ENCODE measurements at regions not wholly inside any gene's neighbourhood (a gene's known extent, or its start where the extent isn't known, plus 50 kb on each side); places are given as distances from the start of the nearest gene placed in this dataset.

GRCh38 chr3:127451321-127451720, 139.2 kb downstream of the TPRA1 start:
- 54% methylated on average over 2 of the region's 4 CpGs for WGBS (ENCODE audit: missing lambda C conversion rate)
- Histone ChIP-seq H3K4me1 (no peaks in the 10 kb centered on the region), H3K4me3 (no peak overlapping the region), H3K4me2 (no peak overlapping the region), H3K27ac (no peak overlapping the region), H3K9me3 (no peaks in the 10 kb centered on the region)
- DNase-seq (ENCODE audit: low read depth in 1 of 2, low spot score in 1 of 2) (no peak), ATAC-seq (no peak), FAIRE-seq (no peak)
- ChIA-PET POLR2A (no interaction called here), CTCF (interaction anchor here (0.6 to 5.4 kb wide), 3 partner anchors 699 to 777 kb away, joined by 3 to 49 read pairs (median 3); no protein-coding TSS in a partner anchor)
- TF ChIP-seq NR3C1 (IDR thresholded peaks at IDR 0.05) (no peak), MAFK (IDR thresholded peaks at IDR 0.05; ENCODE audit: partially characterized antibody) (no peak), HES2 (IDR thresholded peaks at IDR 0.05) (no peak), GATA3 (IDR thresholded peaks at IDR 0.05; ENCODE audit: borderline replicate concordance) (no peak), HOXB5 (CRISPR knock-in tag; IDR thresholded peaks at IDR 0.05) (no peak)

- Histone ChIP-seq H3K4me1 (no peaks in the 10 kb centered on the region), H3K9me3 (no peaks in the 10 kb centered on the region), H3K27ac (no peak overlapping the region), H3K4me2 (no peak overlapping the region), H3K4me3 (no peak overlapping the region)
- ChIA-PET CTCF (interaction anchor here (1.5 kb wide), 1 partner anchor 698 kb away, joined by 3 read pairs; no protein-coding TSS in a partner anchor), POLR2A (no interaction called here)
- DNase-seq (ENCODE audit: low read depth in 1 of 2, low spot score in 1 of 2) (no peak), FAIRE-seq (no peak), ATAC-seq (no peak)
- no peak for TF ChIP-seq RNF2 (IDR thresholded peaks at IDR 0.05; ENCODE audit: borderline replicate concordance, low read depth)
- TF ChIP-seq HMGXB4 (CRISPR knock-in tag; IDR thresholded peaks at IDR 0.05; ENCODE audit: borderline replicate concordance), result no peak
- TF ChIP-seq SREBF2 (IDR thresholded peaks at IDR 0.05), result no peak
- TF ChIP-seq ZFP36 (IDR thresholded peaks at IDR 0.05; ENCODE audit: borderline replicate concordance, partially characterized antibody), result no peak
- no peak for TF ChIP-seq EHF (CRISPR knock-in tag; IDR thresholded peaks at IDR 0.05)
- TF ChIP-seq POLR2A (IDR thresholded peaks at IDR 0.05; ENCODE audit: low read length), result no peak
- no peak for TF ChIP-seq KDM5A (IDR thresholded peaks at IDR 0.05)
- TF ChIP-seq FOXS1 (CRISPR knock-in tag; IDR thresholded peaks at IDR 0.05), result no peak
- TF ChIP-seq TP53 (CRISPR knock-in tag; IDR thresholded peaks at IDR 0.05), result no peak
- TF ChIP-seq HDAC2 (IDR thresholded peaks at IDR 0.05), result no peak
- TF ChIP-seq ESRRA (IDR thresholded peaks at IDR 0.05; ENCODE audit: borderline replicate concordance, low read length), result no peak
- WGBS (ENCODE audit: missing lambda C conversion rate), result 53% methylated on average over 6 of the region's 8 CpGs
Measured at GRCh38 chr3:127450331-127450730, 140.2 kb downstream of the TPRA1 start.

GRCh38 chr3:127449486-127450212, 140.9 kb downstream of the TPRA1 start:
- WGBS (ENCODE audit: missing lambda C conversion rate), result 4% methylated on average over 8 of the region's 8 CpGs
- Histone ChIP-seq H3K27ac (no peak overlapping the region), H3K4me2 (no peak overlapping the region), H3K4me3 (no peak overlapping the region), H3K4me1 (no peaks in the 10 kb centered on the region), H3K9me3 (no peaks in the 10 kb centered on the region)
- ATAC-seq, result no peak
- CTCF ChIA-PET, result interaction anchor here (0.7 to 1.5 kb wide), 2 partner anchors 563 to 698 kb away, joined by 3 read pairs; no protein-coding TSS in a partner anchor
- DNase-seq (ENCODE audit: low read depth in 1 of 2, low spot score in 1 of 2), result no peak
- POLR2A ChIA-PET, result no interaction called here
- no peak for FAIRE-seq
- TF ChIP-seq MYC (IDR thresholded peaks at IDR 0.05; ENCODE audit: borderline replicate concordance, low read length) (no peak), HOXA7 (CRISPR knock-in tag; IDR thresholded peaks at IDR 0.05) (no peak), HOXB5 (CRISPR knock-in tag; IDR thresholded peaks at IDR 0.05) (no peak), RFX5 (IDR thresholded peaks at IDR 0.05) (no peak), SMC3 (IDR thresholded peaks at IDR 0.05) (no peak), KDM1A (IDR thresholded peaks at IDR 0.05; ENCODE audit: low read depth) (no peak), KDM5A (IDR thresholded peaks at IDR 0.05) (no peak), ZNF302 (CRISPR knock-in tag; IDR thresholded peaks at IDR 0.05) (no peak), CEBPB (IDR thresholded peaks at IDR 0.05) (no peak), FOXS1 (CRISPR knock-in tag; IDR thresholded peaks at IDR 0.05) (no peak), NR3C1 (IDR thresholded peaks at IDR 0.05) (no peak), ATOH8 (CRISPR knock-in tag; IDR thresholded peaks at IDR 0.05; ENCODE audit: low read depth) (no peak), CBX2 (IDR thresholded peaks at IDR 0.05; ENCODE audit: borderline replicate concordance, low read depth) (no peak), PBX3 (IDR thresholded peaks at IDR 0.05) (no peak), EP300 (IDR thresholded peaks at IDR 0.05) (no peak)
